PC-9 (cell line): ENCODE measurements at regions not wholly inside any gene's neighbourhood (a gene's known extent, or its start where the extent isn't known, plus 50 kb on each side); places are given as distances from the start of the nearest gene placed in this dataset.

Source experiments
- BruUV-seq: library from RNA; stranded (reverse); fragments of 400-500 nt; replicated peaks from 2 replicates; lab custom pipeline; 2021; lab: Mats Ljungman, UMichigan
- CTCF ChIA-PET: fragments of 300-600 bp; sonication (Branson Sonifier 250); formaldehyde crosslinking; loops from one replicate; lab custom pipeline; 2022; ENCODE audit warnings: antibody characterized with exemption; lab: Charles Lee
- POLR2A ChIA-PET: fragments of 300-600 bp; sonication (Branson Sonifier 250); formaldehyde crosslinking; loops from one replicate; lab custom pipeline; 2022; ENCODE audit warnings: antibody characterized with exemption; ENCODE audit not compliant: unreplicated experiment; lab: Charles Lee
- DNase-seq, 2 experiments: peaks; one replicate each; pipeline versions ENCODE4 v3.0.0 to v3.0.0-alpha.2; 2015 to 2022; ENCODE audit warnings: mixed read lengths in 1 of 2
- H2AFZ ChIP-seq: fragments of 200-600 bp; sonication (generic); 2 replicates; pipeline ENCODE4 v1.8.1; 2017; ENCODE audit warnings: antibody characterized with exemption
- H3F3A ChIP-seq: fragments of 200-600 bp; sonication (generic); 2 replicates; pipeline ENCODE4 v1.8.1; 2017; ENCODE audit warnings: antibody characterized with exemption, mild to moderate bottlenecking, low read depth; ENCODE audit not compliant: insufficient read depth
- H3K27ac ChIP-seq: fragments of 200-600 bp; sonication (generic); 2 replicates; pipeline ENCODE4 v1.6.1; 2016; ENCODE audit warnings: mixed run types
- H3K27me3 ChIP-seq: fragments of 200-600 bp; sonication (generic); 2 replicates; pipeline ENCODE4 v1.6.1; 2016; ENCODE audit warnings: low read depth, mixed run types; ENCODE audit not compliant: insufficient read depth
- H3K36me3 ChIP-seq: fragments of 200-600 bp; sonication (generic); 2 replicates; pipeline ENCODE4 v1.6.1; 2016; ENCODE audit warnings: low read depth, mixed run types
- H3K4me1 ChIP-seq: fragments of 200-600 bp; sonication (generic); replicated peaks from 2 replicates; pipeline ENCODE4 v1.6.1; 2016; ENCODE audit warnings: mixed run types; ENCODE audit not compliant: insufficient read depth
- H3K4me2 ChIP-seq: fragments of 200-600 bp; sonication (generic); 2 replicates; pipeline ENCODE4 v1.6.1; 2017; ENCODE audit warnings: mixed run types
- H3K4me3 ChIP-seq: fragments of 200-600 bp; sonication (generic); 2 replicates; pipeline ENCODE4 v1.6.1; 2016; ENCODE audit warnings: mixed run types
- H3K79me2 ChIP-seq: fragments of 200-600 bp; sonication (generic); 2 replicates; pipeline ENCODE4 v1.6.1; 2017; ENCODE audit warnings: low read depth, mixed run types
- H3K9me2 ChIP-seq: fragments of 200-600 bp; sonication (generic); 2 replicates; pipeline ENCODE4 v1.8.1; 2017; ENCODE audit warnings: mild to moderate bottlenecking; ENCODE audit not compliant: insufficient read depth
- H3K9me3 ChIP-seq: fragments of 200-600 bp; sonication (generic); 2 replicates; pipeline ENCODE4 v1.8.1; 2016; ENCODE audit warnings: low read depth; ENCODE audit not compliant: insufficient read depth
- H4K20me1 ChIP-seq: fragments of 200-600 bp; sonication (generic); 2 replicates; pipeline ENCODE4 v1.8.1; 2017; ENCODE audit not compliant: insufficient read depth
- EZH2 ChIP-seq: fragments of 200-600 bp; sonication (generic); IDR thresholded peaks from 2 replicates; pipeline ENCODE4 v1.8.0; 2017; ENCODE audit warnings: antibody characterized with exemption, low read depth
- intact Hi-C: fragments of 100-400 bp; cut with micrococcal nuclease; formaldehyde crosslinking; loops from one replicate; pipeline ENCODE4 v1.10.0; 2022; ENCODE audit not compliant: unreplicated experiment
- TF ChIP-seq, protein P1 (sequence below): fragments of 200-600 bp; sonication (generic); conservative IDR thresholded peaks from 2 replicates; pipeline ENCODE4 v1.6.1; 2017; ENCODE audit warnings: mixed run types, antibody characterized with exemption, mild to moderate bottlenecking, moderate library complexity

- H3K4me3 ChIP-seq, result no peak overlapping the region
- ChIA-PET POLR2A (no interaction called here), CTCF (no interaction called here)
- H4K20me1 ChIP-seq, result no peaks in the 10 kb centered on the region
- no peaks in the 10 kb centered on the region for H3K4me1 ChIP-seq
- H3K9me3 ChIP-seq, result no peaks in the 10 kb centered on the region
- H3K79me2 ChIP-seq, result no peaks in the 10 kb centered on the region
- no peak overlapping the region for H3K27ac ChIP-seq
- H3K4me2 ChIP-seq, result no peak overlapping the region
- TF ChIP-seq, protein P1, sequence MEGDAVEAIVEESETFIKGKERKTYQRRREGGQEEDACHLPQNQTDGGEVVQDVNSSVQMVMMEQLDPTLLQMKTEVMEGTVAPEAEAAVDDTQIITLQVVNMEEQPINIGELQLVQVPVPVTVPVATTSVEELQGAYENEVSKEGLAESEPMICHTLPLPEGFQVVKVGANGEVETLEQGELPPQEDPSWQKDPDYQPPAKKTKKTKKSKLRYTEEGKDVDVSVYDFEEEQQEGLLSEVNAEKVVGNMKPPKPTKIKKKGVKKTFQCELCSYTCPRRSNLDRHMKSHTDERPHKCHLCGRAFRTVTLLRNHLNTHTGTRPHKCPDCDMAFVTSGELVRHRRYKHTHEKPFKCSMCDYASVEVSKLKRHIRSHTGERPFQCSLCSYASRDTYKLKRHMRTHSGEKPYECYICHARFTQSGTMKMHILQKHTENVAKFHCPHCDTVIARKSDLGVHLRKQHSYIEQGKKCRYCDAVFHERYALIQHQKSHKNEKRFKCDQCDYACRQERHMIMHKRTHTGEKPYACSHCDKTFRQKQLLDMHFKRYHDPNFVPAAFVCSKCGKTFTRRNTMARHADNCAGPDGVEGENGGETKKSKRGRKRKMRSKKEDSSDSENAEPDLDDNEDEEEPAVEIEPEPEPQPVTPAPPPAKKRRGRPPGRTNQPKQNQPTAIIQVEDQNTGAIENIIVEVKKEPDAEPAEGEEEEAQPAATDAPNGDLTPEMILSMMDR, result no peak
- no peak for TF ChIP-seq EZH2
- intact Hi-C loops, result no loop called here
- H3K27me3 ChIP-seq, result no peaks in the 10 kb centered on the region
- H3K9me2 ChIP-seq, result no peaks in the 10 kb centered on the region
- DNase-seq, result no peak
- BruUV-seq, result no TSS peak
- no peaks in the 10 kb centered on the region for H3K36me3 ChIP-seq
- H2AFZ ChIP-seq, result no peak overlapping the region
- H3F3A ChIP-seq, result no peaks in the 10 kb centered on the region
These were observed 428.8 kb upstream of the ONECUT1 start for GRCh38 chr15:53218666-53219580.

GRCh38 chr15:53216036-53216435 is 425.9 kb upstream of the ONECUT1 start:
- no peaks in the 10 kb centered on the region for H3F3A ChIP-seq
- H3K4me1 ChIP-seq, result no peaks in the 10 kb centered on the region
- no peak overlapping the region for H3K4me3 ChIP-seq
- ChIA-PET POLR2A (no interaction called here), CTCF (no interaction called here)
- intact Hi-C loops, result no loop called here
- H3K36me3 ChIP-seq, result no peaks in the 10 kb centered on the region
- DNase-seq, result no peak
- no peak for TF ChIP-seq EZH2
- TF ChIP-seq, protein P1, result no peak
- no peaks in the 10 kb centered on the region for H3K79me2 ChIP-seq
- H3K9me3 ChIP-seq, result no peaks in the 10 kb centered on the region
- no peaks in the 10 kb centered on the region for H3K9me2 ChIP-seq
- H2AFZ ChIP-seq, result no peak overlapping the region
- no peak overlapping the region for H3K4me2 ChIP-seq
- no peaks in the 10 kb centered on the region for H4K20me1 ChIP-seq
- no peaks in the 10 kb centered on the region for H3K27me3 ChIP-seq
- H3K27ac ChIP-seq, result no peak overlapping the region
- BruUV-seq, result no TSS peak

DNA sequence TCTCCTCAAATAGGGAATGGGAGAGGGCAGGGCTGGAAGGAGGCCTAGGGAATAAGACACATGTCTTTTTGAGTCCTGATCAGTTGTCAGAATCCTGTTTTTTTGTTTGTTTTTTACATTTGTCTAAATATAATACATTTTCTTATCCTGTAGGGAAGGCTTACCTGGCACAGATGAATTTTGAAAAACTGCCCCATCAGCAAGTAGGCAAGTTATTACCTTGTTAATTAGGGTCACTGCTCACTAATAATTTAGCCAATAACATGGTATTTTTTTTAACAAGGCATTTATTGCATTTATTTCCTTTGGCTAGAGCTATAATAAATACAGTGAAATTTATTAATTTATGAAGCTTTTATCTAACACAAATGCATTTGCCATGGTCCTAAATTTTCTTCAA is 423.2 kb upstream of the ONECUT1 start:
- Histone ChIP-seq H3K4me2 (no peak overlapping the region), H3F3A (no peaks in the 10 kb centered on the region), H3K79me2 (no peaks in the 10 kb centered on the region), H3K4me1 (no peaks in the 10 kb centered on the region), H3K4me3 (no peak overlapping the region), H3K27ac (no peak overlapping the region), H4K20me1 (no peaks in the 10 kb centered on the region), H3K9me3 (no peaks in the 10 kb centered on the region), H3K36me3 (no peaks in the 10 kb centered on the region), H3K27me3 (no peaks in the 10 kb centered on the region), H2AFZ (no peak overlapping the region), H3K9me2 (no peaks in the 10 kb centered on the region)
- intact Hi-C loops, result no loop called here
- ChIA-PET POLR2A (no interaction called here), CTCF (no interaction called here)
- no TSS peak for BruUV-seq
- TF ChIP-seq EZH2, result no peak
- TF ChIP-seq, protein P1, result no peak
- DNase-seq, result no peak
